Thyroid gland (tissue), 4 donors: ENCODE measurements at regions not wholly inside any gene's neighbourhood (a gene's known extent, or its start where the extent isn't known, plus 50 kb on each side); places are given as distances from the start of the nearest gene placed in this dataset.

ENCODE experiments used
- POLR2A ChIP-seq, 2 donors: fragments of 450-650 bp; IDR thresholded peaks; one replicate each; pipeline ENCODE4 v1.6.1; 2017; ENCODE audit warnings: antibody characterized with exemption in 2 of 2, mild to moderate bottlenecking in 2 of 2, moderate library complexity in 1 of 2
- TF ChIP-seq, protein P1 (sequence below), 6 experiments: fragments of 200-600 bp in 3 of 6; fragments of 450-650 bp in 3 of 6; sonication (generic) in 3 of 6; IDR thresholded peaks; one replicate each; pipeline ENCODE4 v1.5.1; 2016 to 2019; ENCODE audit warnings: antibody characterized with exemption in 6 of 6, mild to moderate bottlenecking in 2 of 6, inconsistent platforms in 1 of 6, moderate library complexity in 1 of 6

GRCh38 chr1:215473943-215474342 is 93.2 kb upstream of the KCTD3 start:
- TF ChIP-seq, protein P1, sequence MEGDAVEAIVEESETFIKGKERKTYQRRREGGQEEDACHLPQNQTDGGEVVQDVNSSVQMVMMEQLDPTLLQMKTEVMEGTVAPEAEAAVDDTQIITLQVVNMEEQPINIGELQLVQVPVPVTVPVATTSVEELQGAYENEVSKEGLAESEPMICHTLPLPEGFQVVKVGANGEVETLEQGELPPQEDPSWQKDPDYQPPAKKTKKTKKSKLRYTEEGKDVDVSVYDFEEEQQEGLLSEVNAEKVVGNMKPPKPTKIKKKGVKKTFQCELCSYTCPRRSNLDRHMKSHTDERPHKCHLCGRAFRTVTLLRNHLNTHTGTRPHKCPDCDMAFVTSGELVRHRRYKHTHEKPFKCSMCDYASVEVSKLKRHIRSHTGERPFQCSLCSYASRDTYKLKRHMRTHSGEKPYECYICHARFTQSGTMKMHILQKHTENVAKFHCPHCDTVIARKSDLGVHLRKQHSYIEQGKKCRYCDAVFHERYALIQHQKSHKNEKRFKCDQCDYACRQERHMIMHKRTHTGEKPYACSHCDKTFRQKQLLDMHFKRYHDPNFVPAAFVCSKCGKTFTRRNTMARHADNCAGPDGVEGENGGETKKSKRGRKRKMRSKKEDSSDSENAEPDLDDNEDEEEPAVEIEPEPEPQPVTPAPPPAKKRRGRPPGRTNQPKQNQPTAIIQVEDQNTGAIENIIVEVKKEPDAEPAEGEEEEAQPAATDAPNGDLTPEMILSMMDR (IDR thresholded peaks at IDR 0.05), result no peak
- TF ChIP-seq POLR2A (IDR thresholded peaks at IDR 0.05), result no peak
